Stimulated activated CD8-positive, alpha-beta memory T cell treated with anti-CD3 and anti-CD28 coated beads, Interleukin-2, amount 100 ng/mL, for 48 hours (primary cell): ENCODE measurements at regions not wholly inside any gene's neighbourhood (a gene's known extent, or its start where the extent isn't known, plus 50 kb on each side); places are given as distances from the start of the nearest gene placed in this dataset.

Experiments used
- DNase-seq, 2 donors: peaks; one replicate each; pipeline ENCODE4 v3.0.0-alpha.2; 2020; ENCODE audit warnings: low read depth in 2 of 2

- no peak for DNase-seq
Observed at GRCh38 chr2:136185981-136186776, 68.2 kb upstream of the CXCR4 start.

- no peak for DNase-seq
Observed at GRCh38 chr2:136183097-136183496, 65.1 kb upstream of the CXCR4 start.

DNA sequence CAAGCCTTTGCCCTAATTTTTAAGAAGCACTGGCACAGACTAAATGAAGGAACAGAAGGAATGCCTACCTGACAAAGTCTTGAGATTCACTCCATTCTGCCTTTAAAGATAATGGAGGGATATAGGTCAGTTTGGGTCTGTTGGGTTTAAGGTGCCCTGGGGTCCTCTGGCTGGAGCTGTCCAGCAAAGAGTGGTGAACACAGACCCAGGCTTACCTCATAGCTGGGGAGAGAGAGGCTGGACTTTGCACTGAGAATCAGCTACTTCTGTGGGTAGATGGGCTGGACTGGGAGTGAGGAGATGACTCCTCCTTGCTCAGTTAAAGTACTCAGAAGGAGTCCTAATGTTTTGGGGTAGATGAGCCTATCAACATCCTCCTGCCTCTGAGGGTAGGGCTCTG lies 64.4 kb upstream of the CXCR4 start:
- no peak for DNase-seq

- no peak for DNase-seq
Observed at GRCh38 chr2:136179602-136179975, 61.6 kb upstream of the CXCR4 start.

- DNase-seq = no peak
Observed at GRCh38 chr2:136178941-136179601, 61.1 kb upstream of the CXCR4 start.

DNA sequence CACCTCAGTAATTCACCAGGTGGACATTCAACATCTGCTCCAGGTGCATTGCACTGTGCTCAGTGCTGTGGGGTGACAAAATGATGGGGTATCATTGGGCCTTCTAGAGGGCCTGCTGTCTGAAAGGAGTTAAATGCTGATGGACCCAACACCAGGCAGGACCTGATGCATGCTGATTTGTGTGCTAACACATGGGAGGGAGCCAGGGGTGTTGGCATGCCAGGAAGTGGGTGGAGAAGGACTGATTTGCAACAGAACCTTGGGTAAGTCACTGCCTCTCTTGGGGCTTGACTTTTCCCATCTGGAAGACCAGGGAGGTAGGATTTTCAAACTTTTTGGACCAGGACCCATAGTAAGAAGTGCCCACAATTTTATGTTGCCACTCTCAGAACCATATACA lies 57.9 kb upstream of the CXCR4 start:
- no peak for DNase-seq

DNA sequence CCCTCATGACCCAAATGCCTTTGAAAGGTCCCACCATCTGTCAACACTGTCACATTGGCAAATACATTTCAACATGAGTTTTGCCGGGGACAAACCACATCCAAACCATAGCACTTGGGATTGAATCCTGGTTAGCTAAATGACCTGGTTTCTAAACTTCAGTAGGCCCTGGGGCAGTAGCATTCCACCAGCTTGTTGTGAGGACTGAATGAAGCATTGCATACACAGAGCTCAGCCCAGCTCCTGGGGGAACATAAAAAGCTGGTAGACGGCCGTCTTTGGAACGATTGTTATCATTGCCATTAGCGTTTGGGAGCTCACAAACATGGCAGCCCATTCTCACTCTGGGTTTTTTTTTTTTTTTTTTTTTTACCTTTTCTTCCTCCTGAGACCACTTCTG lies 57.5 kb upstream of the CXCR4 start:
- DNase-seq = no peak

- DNase-seq = no peak
Observed at GRCh38 chr2:136173126-136173525, 55.2 kb upstream of the CXCR4 start.

GRCh38 chr2:136171223-136171622 lies 53.3 kb upstream of the CXCR4 start:
- DNase-seq = no peak

- DNase-seq = no peak
Observed at GRCh38 chr2:136168720-136169119, 50.8 kb upstream of the CXCR4 start.

- DNase-seq = no peak
Observed at GRCh38 chr2:136167721-136168475, 49.9 kb upstream of the CXCR4 start.
